ENCODE measurements at regions not wholly inside any gene's neighbourhood (a gene's known extent, or its start where the extent isn't known, plus 50 kb on each side); places are given as distances from the start of the nearest gene placed in this dataset.

DNA sequence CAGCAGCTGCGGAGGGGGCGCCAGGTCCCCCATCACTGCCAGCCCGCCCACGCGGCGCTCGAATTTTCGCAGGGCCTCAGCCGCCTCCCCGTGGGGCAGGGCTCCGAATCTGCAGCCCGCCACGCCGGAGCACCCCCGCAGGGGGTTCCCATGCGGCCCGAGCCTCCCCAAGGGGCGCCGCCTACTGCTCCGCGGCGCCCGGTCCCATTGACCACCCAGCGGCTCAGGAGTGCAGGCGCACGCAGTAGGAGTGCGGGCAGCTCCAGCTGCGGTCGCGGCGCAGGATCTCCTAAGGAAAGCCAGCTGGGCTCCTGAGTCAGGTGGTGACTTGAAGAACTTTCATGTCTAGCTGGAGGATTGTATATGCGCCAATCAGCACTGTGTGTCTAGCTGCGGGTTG lies 155.3 kb upstream of the RREB1 start:
- TF ChIP-seq, protein P1, sequence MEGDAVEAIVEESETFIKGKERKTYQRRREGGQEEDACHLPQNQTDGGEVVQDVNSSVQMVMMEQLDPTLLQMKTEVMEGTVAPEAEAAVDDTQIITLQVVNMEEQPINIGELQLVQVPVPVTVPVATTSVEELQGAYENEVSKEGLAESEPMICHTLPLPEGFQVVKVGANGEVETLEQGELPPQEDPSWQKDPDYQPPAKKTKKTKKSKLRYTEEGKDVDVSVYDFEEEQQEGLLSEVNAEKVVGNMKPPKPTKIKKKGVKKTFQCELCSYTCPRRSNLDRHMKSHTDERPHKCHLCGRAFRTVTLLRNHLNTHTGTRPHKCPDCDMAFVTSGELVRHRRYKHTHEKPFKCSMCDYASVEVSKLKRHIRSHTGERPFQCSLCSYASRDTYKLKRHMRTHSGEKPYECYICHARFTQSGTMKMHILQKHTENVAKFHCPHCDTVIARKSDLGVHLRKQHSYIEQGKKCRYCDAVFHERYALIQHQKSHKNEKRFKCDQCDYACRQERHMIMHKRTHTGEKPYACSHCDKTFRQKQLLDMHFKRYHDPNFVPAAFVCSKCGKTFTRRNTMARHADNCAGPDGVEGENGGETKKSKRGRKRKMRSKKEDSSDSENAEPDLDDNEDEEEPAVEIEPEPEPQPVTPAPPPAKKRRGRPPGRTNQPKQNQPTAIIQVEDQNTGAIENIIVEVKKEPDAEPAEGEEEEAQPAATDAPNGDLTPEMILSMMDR (IDR thresholded peaks at IDR 0.05; ENCODE audit: low read depth, low read length, missing input control) = no peak
- TF ChIP-seq JUND (IDR thresholded peaks at IDR 0.05) (no peak), MAX (IDR thresholded peaks at IDR 0.05) (no peak), RAD21 (IDR thresholded peaks at IDR 0.05) (no peak), NR2F2 (IDR thresholded peaks at IDR 0.05) (no peak), YY1 (IDR thresholded peaks at IDR 0.05) (no peak), GABPA (IDR thresholded peaks at IDR 0.05 in 1 of 2, conservative IDR thresholded peaks at IDR 0.05 in 1 of 2) (no peak), TAF1 (conservative IDR thresholded peaks at IDR 0.05) (no peak)
- TF ChIP-seq, protein P2, sequence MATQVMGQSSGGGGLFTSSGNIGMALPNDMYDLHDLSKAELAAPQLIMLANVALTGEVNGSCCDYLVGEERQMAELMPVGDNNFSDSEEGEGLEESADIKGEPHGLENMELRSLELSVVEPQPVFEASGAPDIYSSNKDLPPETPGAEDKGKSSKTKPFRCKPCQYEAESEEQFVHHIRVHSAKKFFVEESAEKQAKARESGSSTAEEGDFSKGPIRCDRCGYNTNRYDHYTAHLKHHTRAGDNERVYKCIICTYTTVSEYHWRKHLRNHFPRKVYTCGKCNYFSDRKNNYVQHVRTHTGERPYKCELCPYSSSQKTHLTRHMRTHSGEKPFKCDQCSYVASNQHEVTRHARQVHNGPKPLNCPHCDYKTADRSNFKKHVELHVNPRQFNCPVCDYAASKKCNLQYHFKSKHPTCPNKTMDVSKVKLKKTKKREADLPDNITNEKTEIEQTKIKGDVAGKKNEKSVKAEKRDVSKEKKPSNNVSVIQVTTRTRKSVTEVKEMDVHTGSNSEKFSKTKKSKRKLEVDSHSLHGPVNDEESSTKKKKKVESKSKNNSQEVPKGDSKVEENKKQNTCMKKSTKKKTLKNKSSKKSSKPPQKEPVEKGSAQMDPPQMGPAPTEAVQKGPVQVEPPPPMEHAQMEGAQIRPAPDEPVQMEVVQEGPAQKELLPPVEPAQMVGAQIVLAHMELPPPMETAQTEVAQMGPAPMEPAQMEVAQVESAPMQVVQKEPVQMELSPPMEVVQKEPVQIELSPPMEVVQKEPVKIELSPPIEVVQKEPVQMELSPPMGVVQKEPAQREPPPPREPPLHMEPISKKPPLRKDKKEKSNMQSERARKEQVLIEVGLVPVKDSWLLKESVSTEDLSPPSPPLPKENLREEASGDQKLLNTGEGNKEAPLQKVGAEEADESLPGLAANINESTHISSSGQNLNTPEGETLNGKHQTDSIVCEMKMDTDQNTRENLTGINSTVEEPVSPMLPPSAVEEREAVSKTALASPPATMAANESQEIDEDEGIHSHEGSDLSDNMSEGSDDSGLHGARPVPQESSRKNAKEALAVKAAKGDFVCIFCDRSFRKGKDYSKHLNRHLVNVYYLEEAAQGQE (IDR thresholded peaks at IDR 0.05) = no peak
- TF ChIP-seq, protein P3, sequence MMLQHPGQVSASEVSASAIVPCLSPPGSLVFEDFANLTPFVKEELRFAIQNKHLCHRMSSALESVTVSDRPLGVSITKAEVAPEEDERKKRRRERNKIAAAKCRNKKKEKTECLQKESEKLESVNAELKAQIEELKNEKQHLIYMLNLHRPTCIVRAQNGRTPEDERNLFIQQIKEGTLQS (IDR thresholded peaks at IDR 0.05) = no peak

Data from liver (tissue), 3 donors.